ENCODE measurements at regions not wholly inside any gene's neighbourhood (a gene's known extent, or its start where the extent isn't known, plus 50 kb on each side); places are given as distances from the start of the nearest gene placed in this dataset.
A peak's percentile ranks its signal among the peaks of the same experiment; 100 is the strongest.
"Not testable (repeated sequence)": the region's sequence is repeated elsewhere in the genome, so short reads cannot be mapped to it uniquely, and the experiment has no call there.

- DNase-seq (ENCODE audit: low read depth in 3 of 3, low spot score in 2 of 3): no peak
Measured at GRCh38 chr1:81190003-81190402, 610.7 kb upstream of the ADGRL2 start.

- no peak for DNase-seq (ENCODE audit: low read depth in 3 of 3, low spot score in 2 of 3)
Measured at GRCh38 chr1:81187635-81188034, 613.1 kb upstream of the ADGRL2 start.

GRCh38 chr1:81186261-81186660 lies 614.5 kb upstream of the ADGRL2 start:
- no peak for DNase-seq (ENCODE audit: low read depth in 3 of 3, low spot score in 2 of 3)

- DNase-seq (ENCODE audit: low read depth in 3 of 3, low spot score in 2 of 3): no peak
Measured at GRCh38 chr1:81183553-81183952, 617.2 kb upstream of the ADGRL2 start.

GRCh38 chr1:81183051-81183450 lies 617.7 kb upstream of the ADGRL2 start:
- no peak for DNase-seq (ENCODE audit: low read depth in 3 of 3, low spot score in 2 of 3)

GRCh38 chr1:81179242-81179641 lies 621.5 kb upstream of the ADGRL2 start:
- DNase-seq (ENCODE audit: low read depth in 3 of 3, low spot score in 2 of 3): no peak

- DNase-seq (ENCODE audit: low read depth in 3 of 3, low spot score in 2 of 3): not testable (repeated sequence)
Measured at GRCh38 chr1:81178431-81179093, 622.2 kb upstream of the ADGRL2 start.

GRCh38 chr1:81174811-81175476 lies 625.8 kb upstream of the ADGRL2 start:
- DNase-seq (ENCODE audit: low read depth in 3 of 3, low spot score in 2 of 3): no peak

- DNase-seq (ENCODE audit: low read depth in 3 of 3, low spot score in 2 of 3): no peak
Measured at GRCh38 chr1:81174052-81174451, 626.7 kb upstream of the ADGRL2 start.

- no peak for DNase-seq (ENCODE audit: low read depth in 3 of 3, low spot score in 2 of 3)
Measured at GRCh38 chr1:81172483-81172882, 628.3 kb upstream of the ADGRL2 start.

GRCh38 chr1:81170721-81171120 lies 630.0 kb upstream of the ADGRL2 start:
- DNase-seq (ENCODE audit: low read depth in 3 of 3, low spot score in 2 of 3): no peak

- no peak for DNase-seq (ENCODE audit: low read depth in 3 of 3, low spot score in 2 of 3)
Measured at GRCh38 chr1:81165963-81166362, 634.8 kb upstream of the ADGRL2 start.

- no peak for DNase-seq (ENCODE audit: low read depth in 3 of 3, low spot score in 2 of 3)
Measured at GRCh38 chr1:81160696-81161095, 640.0 kb upstream of the ADGRL2 start.

GRCh38 chr1:81158592-81158991 lies 642.1 kb upstream of the ADGRL2 start:
- DNase-seq (ENCODE audit: low read depth in 3 of 3, low spot score in 2 of 3): peak in 2 of 3 donors; percentile 8 to 12

- DNase-seq (ENCODE audit: low read depth in 3 of 3, low spot score in 2 of 3): no peak
Measured at GRCh38 chr1:81157686-81158085, 643.0 kb upstream of the ADGRL2 start.

GRCh38 chr1:81156887-81157286 lies 643.8 kb upstream of the ADGRL2 start:
- no peak for DNase-seq (ENCODE audit: low read depth in 3 of 3, low spot score in 2 of 3)

GRCh38 chr1:81155131-81155530 lies 645.6 kb upstream of the ADGRL2 start:
- no peak for DNase-seq (ENCODE audit: low read depth in 3 of 3, low spot score in 2 of 3)

GRCh38 chr1:81151206-81151605 lies 649.5 kb upstream of the ADGRL2 start:
- no peak for DNase-seq (ENCODE audit: low read depth in 3 of 3, low spot score in 2 of 3)

GRCh38 chr1:81149649-81150325 lies 650.9 kb upstream of the ADGRL2 start:
- no peak for DNase-seq (ENCODE audit: low read depth in 3 of 3, low spot score in 2 of 3)

- DNase-seq (ENCODE audit: low read depth in 3 of 3, low spot score in 2 of 3): no peak
Measured at GRCh38 chr1:81144240-81144825, 656.4 kb upstream of the ADGRL2 start.

GRCh38 chr1:81142099-81142826 lies 658.5 kb upstream of the ADGRL2 start:
- DNase-seq (ENCODE audit: low read depth in 3 of 3, low spot score in 2 of 3): no peak

Data from right renal cortex interstitium (tissue), 3 donors.